ENCODE measurements at regions not wholly inside any gene's neighbourhood (a gene's known extent, or its start where the extent isn't known, plus 50 kb on each side); places are given as distances from the start of the nearest gene placed in this dataset.

DNA sequence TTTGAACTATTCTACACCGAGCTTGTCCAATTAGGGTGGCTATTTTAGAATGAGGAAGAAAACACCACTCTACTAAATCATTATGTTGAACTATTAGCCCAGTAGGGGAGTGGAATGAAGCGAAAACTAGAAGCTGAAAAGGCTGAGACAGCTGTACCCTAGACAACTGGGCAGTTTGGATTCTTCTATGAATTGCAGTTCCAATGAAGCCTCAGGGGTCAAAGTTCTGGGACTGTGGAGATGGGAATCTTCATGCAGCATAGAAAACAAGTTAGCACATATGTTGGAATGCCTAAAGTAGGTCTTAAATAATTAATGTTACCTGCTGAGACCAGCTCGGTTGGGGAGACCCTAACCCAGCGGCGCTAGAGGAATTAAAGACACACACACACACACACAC, 62.7 kb upstream of the ZNF726 start:
- TF ChIP-seq, protein P1, sequence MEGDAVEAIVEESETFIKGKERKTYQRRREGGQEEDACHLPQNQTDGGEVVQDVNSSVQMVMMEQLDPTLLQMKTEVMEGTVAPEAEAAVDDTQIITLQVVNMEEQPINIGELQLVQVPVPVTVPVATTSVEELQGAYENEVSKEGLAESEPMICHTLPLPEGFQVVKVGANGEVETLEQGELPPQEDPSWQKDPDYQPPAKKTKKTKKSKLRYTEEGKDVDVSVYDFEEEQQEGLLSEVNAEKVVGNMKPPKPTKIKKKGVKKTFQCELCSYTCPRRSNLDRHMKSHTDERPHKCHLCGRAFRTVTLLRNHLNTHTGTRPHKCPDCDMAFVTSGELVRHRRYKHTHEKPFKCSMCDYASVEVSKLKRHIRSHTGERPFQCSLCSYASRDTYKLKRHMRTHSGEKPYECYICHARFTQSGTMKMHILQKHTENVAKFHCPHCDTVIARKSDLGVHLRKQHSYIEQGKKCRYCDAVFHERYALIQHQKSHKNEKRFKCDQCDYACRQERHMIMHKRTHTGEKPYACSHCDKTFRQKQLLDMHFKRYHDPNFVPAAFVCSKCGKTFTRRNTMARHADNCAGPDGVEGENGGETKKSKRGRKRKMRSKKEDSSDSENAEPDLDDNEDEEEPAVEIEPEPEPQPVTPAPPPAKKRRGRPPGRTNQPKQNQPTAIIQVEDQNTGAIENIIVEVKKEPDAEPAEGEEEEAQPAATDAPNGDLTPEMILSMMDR (conservative IDR thresholded peaks at IDR 0.05; ENCODE audit: low read depth in 2 of 2): no peak
- TF ChIP-seq POLR2AphosphoS5 (IDR thresholded peaks at IDR 0.05; ENCODE audit: low read depth) (no peak), EZH2 (IDR thresholded peaks at IDR 0.05; ENCODE audit: low read depth, unreplicated experiment) (no peak)
